Body of pancreas (tissue), 4 donors: ENCODE measurements at regions not wholly inside any gene's neighbourhood (a gene's known extent, or its start where the extent isn't known, plus 50 kb on each side); places are given as distances from the start of the nearest gene placed in this dataset.
A peak's percentile ranks its signal among the peaks of the same experiment; 100 is the strongest.

Experiments
- ATAC-seq: fragments of 150-250 bp; one replicate; pipeline ENCODE4 v1.9.1; 2016
- DNase-seq, 4 donors: peaks; one replicate each; pipeline ENCODE4 v3.0.0-alpha.2; 2019
- H3K27ac ChIP-seq, 4 donors: fragments of 200-600 bp; sonication (generic); 1 replicate in 3 of 4; 2 replicates in 1 of 4; pipeline versions ENCODE4 v1.5.1 to v1.6.1; 2016 to 2019; ENCODE audit warnings: mild to moderate bottlenecking in 1 of 4, mixed read lengths in 1 of 4, moderate library complexity in 1 of 4
- H3K27me3 ChIP-seq, 2 donors: fragments of 200-600 bp; sonication (generic); one replicate each; pipeline ENCODE4 v1.6.0; 2016; ENCODE audit warnings: mild to moderate bottlenecking in 1 of 2
- H3K36me3 ChIP-seq, 2 donors: fragments of 200-600 bp; sonication (generic); replicated peaks in 1 of 2; 2 replicates each; pipeline ENCODE4 v1.5.1; 2016; ENCODE audit warnings: low read depth in 2 of 2; ENCODE audit not compliant: insufficient read depth in 1 of 2
- H3K4me1 ChIP-seq: fragments of 200-600 bp; sonication (generic); one replicate; pipeline ENCODE4 v1.6.0; 2016
- H3K4me3 ChIP-seq, 2 donors: fragments of 200-600 bp; sonication (generic); 1 replicate in 1 of 2; 2 replicates in 1 of 2; pipeline ENCODE4 v1.5.1; 2016 to 2019
- H3K9me3 ChIP-seq, 3 donors: fragments of 200-600 bp; sonication (generic); 1 replicate in 2 of 3; 2 replicates in 1 of 3; pipeline ENCODE4 v1.5.1; 2016
- CTCF ChIP-seq, 7 experiments: fragments of 450-650 bp in 4 of 7; fragments of 200-600 bp in 3 of 7; sonication (generic) in 3 of 7; IDR thresholded peaks; one replicate each; pipeline ENCODE4 v1.5.1; 2016 to 2019; ENCODE audit warnings: antibody characterized with exemption in 7 of 7
- POLR2A ChIP-seq, 3 donors: fragments of 450-650 bp; IDR thresholded peaks; one replicate each; pipeline ENCODE4 v1.6.1; 2016; ENCODE audit warnings: antibody characterized with exemption in 3 of 3, mild to moderate bottlenecking in 2 of 3
- WGBS, 2 donors: methylation state at CpG; one replicate each; pipeline ENCODE4 v1.1.5; 2017; 5-methylcytosine and 5-hydroxymethylcytosine counted together
- intact Hi-C: fragments of 100-400 bp; cut with DNase I; formaldehyde crosslinking; loops from one replicate; pipeline ENCODE4 v1.15.1; 2023

GRCh38 chr2:138086576-138086975, 122.3 kb downstream of the HNMT start:
- no peak for TF ChIP-seq POLR2A (IDR thresholded peaks at IDR 0.05)
- TF ChIP-seq CTCF (IDR thresholded peaks at IDR 0.05) = no peak
- Histone ChIP-seq H3K4me1 (peaks cover 18% of the 10 kb centered on the region), H3K36me3 (no peaks in the 10 kb centered on the region), H3K27ac (no peak overlapping the region), H3K4me3 (no peak overlapping the region), H3K9me3 (no peaks in the 10 kb centered on the region), H3K27me3 (no peaks in the 10 kb centered on the region)
- no peak for ATAC-seq
- intact Hi-C loops = no loop called here
- no peak for DNase-seq

GRCh38 chr2:138087751-138088593, 123.7 kb downstream of the HNMT start:
- H3K4me1 ChIP-seq = peaks cover 11% of the 10 kb centered on the region
- 17 to 32% methylated on average over 13 of the region's 13 CpGs for WGBS, 2 donors
- TF ChIP-seq POLR2A (IDR thresholded peaks at IDR 0.05) (no peak), CTCF (IDR thresholded peaks at IDR 0.05) (no peak)
- H3K9me3 ChIP-seq = no peaks in the 10 kb centered on the region
- intact Hi-C loops = no loop called here
- DNase-seq = peak; percentile 22 to 41 (median 35)
- ATAC-seq = peak; percentile 49
- no peak overlapping the region for H3K4me3 ChIP-seq
- no peak overlapping the region for H3K27ac ChIP-seq
- no peaks in the 10 kb centered on the region for H3K36me3 ChIP-seq
- no peaks in the 10 kb centered on the region for H3K27me3 ChIP-seq

GRCh38 chr2:138090330-138090729, 126.1 kb downstream of the HNMT start:
- no peaks in the 10 kb centered on the region for H3K9me3 ChIP-seq

GRCh38 chr2:138093455-138093854, 129.2 kb downstream of the HNMT start:
- Histone ChIP-seq H3K4me1 (no peaks in the 10 kb centered on the region), H3K27me3 (no peaks in the 10 kb centered on the region), H3K9me3 (no peaks in the 10 kb centered on the region), H3K27ac (no peak overlapping the region), H3K4me3 (no peak overlapping the region), H3K36me3 (no peaks in the 10 kb centered on the region)
- no peak for DNase-seq
- WGBS, 2 donors = 75 to 83% methylated on average over 4 of the region's 4 CpGs
- ATAC-seq = no peak
- intact Hi-C loops = no loop called here
- TF ChIP-seq POLR2A (IDR thresholded peaks at IDR 0.05) = no peak
- no peak for TF ChIP-seq CTCF (IDR thresholded peaks at IDR 0.05)

More at GRCh38 chr2:138090330-138090729, 126.1 kb downstream of the HNMT start:
- intact Hi-C loops = no loop called here
- no peaks in the 10 kb centered on the region for H3K36me3 ChIP-seq
- peak in 3 of 4 donors; percentile 21 to 28 (median 23) for DNase-seq
- no peak overlapping the region for H3K27ac ChIP-seq
- H3K4me1 ChIP-seq = peaks cover 11% of the 10 kb centered on the region
- no peak for TF ChIP-seq POLR2A (IDR thresholded peaks at IDR 0.05)
- TF ChIP-seq CTCF (IDR thresholded peaks at IDR 0.05) = peak; percentile 32 to 81 (median 76)
- no peak overlapping the region for H3K4me3 ChIP-seq
- no peaks in the 10 kb centered on the region for H3K27me3 ChIP-seq
- peak; percentile 72 for ATAC-seq
- WGBS, 2 donors = 88% methylated on average over 1 of the region's 1 CpG

GRCh38 chr2:138094031-138094430, 129.8 kb downstream of the HNMT start:
- WGBS, 2 donors = 89 to 91% methylated on average over 3 of the region's 3 CpGs
- DNase-seq = no peak
- intact Hi-C loops = no loop called here

More at GRCh38 chr2:138094031-138094430, 129.8 kb downstream of the HNMT start:
- no peak for TF ChIP-seq CTCF (IDR thresholded peaks at IDR 0.05)
- no peak for TF ChIP-seq POLR2A (IDR thresholded peaks at IDR 0.05)
- ATAC-seq = no peak
- Histone ChIP-seq H3K36me3 (no peaks in the 10 kb centered on the region), H3K9me3 (no peaks in the 10 kb centered on the region), H3K4me1 (no peaks in the 10 kb centered on the region), H3K27me3 (no peaks in the 10 kb centered on the region), H3K27ac (no peak overlapping the region), H3K4me3 (no peak overlapping the region)
